Activated naive CD8-positive, alpha-beta T cell treated with anti-CD3 and anti-CD28 coated beads for 36 hours (primary cell): ENCODE measurements at regions not wholly inside any gene's neighbourhood (a gene's known extent, or its start where the extent isn't known, plus 50 kb on each side); places are given as distances from the start of the nearest gene placed in this dataset.

Source experiments
- DNase-seq: peaks from one replicate; pipeline ENCODE4 v3.0.0; 2021
- H3K27ac Mint-ChIP-seq: one replicate; pipeline ENCODE4 v1.8.0; 2022; ENCODE audit warnings: mild to moderate bottlenecking, moderate library complexity, mixed read lengths
- H3K27me3 Mint-ChIP-seq: one replicate; pipeline ENCODE4 v1.8.0; 2022; ENCODE audit warnings: mild to moderate bottlenecking, mixed read lengths
- H3K36me3 Mint-ChIP-seq: one replicate; pipeline ENCODE4 v1.8.0; 2021; ENCODE audit warnings: mild to moderate bottlenecking, mixed read lengths
- H3K4me1 Mint-ChIP-seq: one replicate; pipeline ENCODE4 v1.8.0; 2021; ENCODE audit warnings: mixed read lengths
- H3K4me3 Mint-ChIP-seq: one replicate; pipeline ENCODE4 v1.8.0; 2022; ENCODE audit warnings: mild to moderate bottlenecking, moderate library complexity, mixed read lengths
- H3K9me3 Mint-ChIP-seq: one replicate; pipeline ENCODE4 v1.8.0; 2022; ENCODE audit warnings: mixed read lengths

DNA sequence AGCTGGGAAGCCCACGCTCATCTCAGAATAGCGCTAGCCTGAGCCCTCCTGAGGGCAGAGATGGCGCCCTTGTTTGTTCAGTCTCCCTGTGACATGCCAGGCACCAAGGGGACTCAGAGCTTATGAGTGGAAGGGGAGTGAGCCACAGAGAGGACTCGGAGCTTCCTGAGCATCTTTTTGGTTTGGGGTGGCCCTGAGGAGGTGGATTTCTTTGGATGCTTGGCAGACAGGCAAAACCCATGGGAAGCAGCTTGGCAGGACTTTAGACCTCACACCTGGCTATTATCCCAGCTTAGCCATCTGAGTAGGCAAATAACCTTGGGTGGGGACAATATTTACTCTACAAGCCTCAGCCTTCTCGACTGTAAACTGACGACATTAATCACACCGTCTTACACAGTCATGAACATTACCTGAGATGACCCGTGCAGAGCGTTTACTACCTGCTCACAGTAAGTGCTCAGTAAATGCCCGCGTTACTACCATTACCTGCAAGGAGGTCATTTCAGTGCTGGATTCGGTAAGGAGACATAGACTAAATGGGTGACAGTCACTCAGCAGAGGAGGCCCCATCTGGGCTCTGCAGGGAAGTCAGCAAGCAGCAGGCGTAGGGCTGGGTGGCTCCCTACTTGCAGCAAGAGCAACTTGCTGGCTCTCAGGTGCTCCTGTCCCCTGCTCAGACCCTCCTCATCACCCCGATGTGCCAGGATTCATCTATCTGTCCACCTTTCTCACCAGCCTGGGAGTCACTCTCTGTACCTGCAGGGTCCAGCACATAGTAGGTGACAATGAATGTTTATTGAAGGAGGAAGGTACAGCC, 54.9 kb downstream of the KLHDC7A start:
- Mint-ChIP-seq H3K36me3 (no peaks in the 10 kb centered on the region), H3K4me3 (no peak overlapping the region), H3K4me1 (no peaks in the 10 kb centered on the region), H3K27ac (no peak overlapping the region), H3K9me3 (no peaks in the 10 kb centered on the region), H3K27me3 (peaks cover 7% of the 10 kb centered on the region)
- DNase-seq = no peak

DNA sequence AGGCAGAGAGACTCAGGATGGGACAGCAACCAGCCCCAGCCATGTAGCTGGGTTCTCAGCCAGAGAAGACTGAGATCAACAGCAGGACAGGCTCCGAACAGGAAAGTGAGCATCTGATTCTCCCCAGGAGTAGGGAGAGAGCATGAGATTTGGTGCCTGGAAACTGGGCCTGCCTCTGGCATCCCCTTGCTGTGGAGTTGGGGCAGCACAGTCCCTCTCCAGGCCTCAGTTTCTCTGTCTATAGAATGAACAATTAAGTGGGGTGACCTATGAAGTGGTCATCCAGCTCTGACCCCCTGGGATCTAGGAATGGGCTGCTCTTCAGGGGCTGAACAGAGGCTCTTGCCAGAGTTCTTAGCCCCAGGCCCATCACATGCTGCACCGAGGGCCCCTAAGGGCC, 55.6 kb downstream of the KLHDC7A start:
- peaks cover 13% of the 10 kb centered on the region for H3K27me3 Mint-ChIP-seq
- H3K9me3 Mint-ChIP-seq = no peaks in the 10 kb centered on the region
- no peak for DNase-seq
- no peaks in the 10 kb centered on the region for H3K4me1 Mint-ChIP-seq
- H3K27ac Mint-ChIP-seq = no peak overlapping the region
- no peaks in the 10 kb centered on the region for H3K36me3 Mint-ChIP-seq
- no peak overlapping the region for H3K4me3 Mint-ChIP-seq

DNA sequence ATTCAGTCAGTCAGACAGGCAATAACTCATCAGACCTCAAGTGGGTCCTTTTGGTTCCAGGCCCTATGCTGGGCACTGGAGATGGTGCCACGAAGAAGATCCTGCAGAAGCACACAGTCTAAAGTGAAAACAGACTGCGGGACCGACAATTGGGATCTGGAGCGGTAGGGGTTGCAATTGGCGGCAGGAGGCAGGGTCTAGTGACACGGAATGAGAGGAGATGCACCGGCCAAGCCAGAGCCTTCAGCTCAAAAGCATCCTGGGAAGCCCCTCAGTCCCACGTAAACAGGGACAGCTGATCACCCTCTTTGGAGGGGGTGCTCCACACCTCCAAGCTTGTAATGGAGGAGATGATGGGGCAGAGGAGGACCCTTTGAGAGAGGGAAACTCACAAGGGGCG, 56.2 kb downstream of the KLHDC7A start:
- H3K4me1 Mint-ChIP-seq = no peaks in the 10 kb centered on the region
- no peak for DNase-seq
- H3K27ac Mint-ChIP-seq = no peak overlapping the region
- H3K9me3 Mint-ChIP-seq = no peaks in the 10 kb centered on the region
- H3K36me3 Mint-ChIP-seq = no peaks in the 10 kb centered on the region
- H3K27me3 Mint-ChIP-seq = peaks cover 18% of the 10 kb centered on the region
- H3K4me3 Mint-ChIP-seq = no peak overlapping the region

GRCh38 chr1:18537386-18538306, 56.9 kb downstream of the KLHDC7A start:
- H3K27ac Mint-ChIP-seq = no peak overlapping the region
- no peaks in the 10 kb centered on the region for H3K9me3 Mint-ChIP-seq
- H3K36me3 Mint-ChIP-seq = no peaks in the 10 kb centered on the region
- no peak overlapping the region for H3K4me3 Mint-ChIP-seq
- DNase-seq = no peak
- peaks cover 25% of the 10 kb centered on the region for H3K27me3 Mint-ChIP-seq
- no peaks in the 10 kb centered on the region for H3K4me1 Mint-ChIP-seq

GRCh38 chr1:18539171-18539570, 58.4 kb downstream of the KLHDC7A start:
- no peak overlapping the region for H3K27ac Mint-ChIP-seq
- H3K27me3 Mint-ChIP-seq = peaks cover 38% of the 10 kb centered on the region
- peaks cover 4% of the 10 kb centered on the region for H3K9me3 Mint-ChIP-seq
- no peak overlapping the region for H3K4me3 Mint-ChIP-seq
- no peaks in the 10 kb centered on the region for H3K36me3 Mint-ChIP-seq
- no peak for DNase-seq
- no peaks in the 10 kb centered on the region for H3K4me1 Mint-ChIP-seq

DNA sequence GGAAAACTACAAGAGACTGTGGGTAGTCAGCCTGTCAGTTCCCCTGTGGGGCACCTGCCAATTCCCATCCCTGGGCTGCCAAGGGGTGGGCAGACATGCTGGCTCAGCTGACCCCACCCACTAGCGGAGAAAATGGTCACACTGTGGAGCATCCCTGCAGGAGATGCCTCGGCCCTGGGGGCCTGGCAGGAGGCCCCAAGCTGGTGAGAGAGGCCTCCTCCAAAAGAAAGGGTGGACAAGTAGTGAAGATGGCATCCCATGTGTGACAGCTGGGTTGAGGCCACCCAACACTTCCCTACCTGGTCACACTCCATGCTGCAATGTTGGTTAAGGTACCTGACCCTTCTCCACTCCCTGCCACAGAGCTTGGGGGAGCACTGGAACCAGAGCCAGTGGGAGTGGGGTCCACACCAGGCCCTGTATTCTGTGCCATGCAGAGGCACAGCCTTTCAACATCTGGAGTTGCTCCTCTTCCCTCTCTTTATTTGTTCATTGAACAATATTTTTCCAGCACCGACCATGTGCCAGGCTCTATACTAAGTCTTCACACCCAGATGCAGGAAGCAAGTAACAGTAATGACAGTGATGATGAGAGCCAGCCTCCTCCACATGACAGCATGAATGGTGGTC, 59.5 kb downstream of the KLHDC7A start:
- Mint-ChIP-seq H3K4me3 (no peak overlapping the region), H3K4me1 (no peaks in the 10 kb centered on the region), H3K9me3 (peaks cover 4% of the 10 kb centered on the region), H3K27me3 (peaks cover 46% of the 10 kb centered on the region), H3K27ac (no peak overlapping the region), H3K36me3 (no peaks in the 10 kb centered on the region)
- no peak for DNase-seq

DNA sequence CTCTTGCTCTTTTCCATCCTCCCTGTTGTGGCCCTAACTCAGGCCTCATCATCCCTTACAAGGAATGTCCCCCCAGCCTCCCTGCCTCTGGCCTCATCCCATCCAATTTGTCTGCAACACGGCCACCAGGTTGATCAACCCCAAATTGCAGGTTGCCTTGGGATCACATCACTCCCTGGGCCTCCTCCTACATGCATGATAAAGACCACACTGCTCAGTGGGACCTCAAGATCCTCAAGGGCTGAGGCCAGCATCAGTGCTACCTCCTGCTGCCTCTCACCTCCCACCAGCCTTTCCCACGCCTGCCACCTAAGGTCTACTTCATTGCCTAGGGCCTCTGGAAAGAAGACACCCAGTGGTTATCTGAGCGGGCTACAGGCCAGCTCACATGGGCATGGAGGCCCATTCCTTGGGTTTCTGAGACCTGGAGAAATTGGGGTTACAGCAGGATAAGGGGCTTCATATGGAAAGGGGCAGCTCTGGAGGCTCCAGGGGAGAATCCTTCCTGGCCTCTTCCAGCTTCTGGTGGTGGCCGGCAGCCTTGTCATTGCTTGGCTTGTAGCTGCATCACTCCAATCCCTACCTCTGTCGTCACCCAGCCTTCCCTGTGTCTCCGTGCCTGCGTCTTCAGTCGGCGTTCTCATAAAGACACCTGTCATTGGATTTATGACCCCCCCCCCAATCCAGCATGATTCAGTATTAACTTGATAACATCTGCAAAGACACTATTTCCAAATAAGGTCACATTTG, 60.5 kb downstream of the KLHDC7A start:
- H3K9me3 Mint-ChIP-seq = peaks cover 4% of the 10 kb centered on the region
- H3K27me3 Mint-ChIP-seq = peaks cover 51% of the 10 kb centered on the region
- H3K4me3 Mint-ChIP-seq = no peak overlapping the region
- no peak overlapping the region for H3K27ac Mint-ChIP-seq
- H3K4me1 Mint-ChIP-seq = no peaks in the 10 kb centered on the region
- no peak for DNase-seq
- no peaks in the 10 kb centered on the region for H3K36me3 Mint-ChIP-seq

DNA sequence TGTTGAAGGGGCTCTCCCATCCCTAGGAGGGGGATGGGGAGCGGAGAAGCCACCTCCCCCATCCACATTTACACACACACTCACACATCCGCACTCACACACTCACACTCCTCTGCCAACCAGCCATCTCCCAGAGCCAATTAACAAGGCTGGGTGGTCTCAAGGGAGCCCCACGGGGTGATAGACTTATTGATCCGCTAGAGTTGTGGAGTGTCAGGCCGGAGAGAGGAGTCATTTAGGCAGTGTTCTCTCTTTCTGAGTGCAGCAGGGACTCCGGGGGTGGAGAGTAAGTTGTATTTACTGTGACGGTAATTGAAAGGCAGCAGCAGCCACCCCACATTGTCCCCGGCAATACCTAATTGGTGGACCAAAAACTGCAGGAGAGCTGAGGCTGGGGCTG, 61.6 kb downstream of the KLHDC7A start:
- H3K4me3 Mint-ChIP-seq = no peak overlapping the region
- peaks cover 4% of the 10 kb centered on the region for H3K9me3 Mint-ChIP-seq
- no peaks in the 10 kb centered on the region for H3K36me3 Mint-ChIP-seq
- DNase-seq = no peak
- no peaks in the 10 kb centered on the region for H3K4me1 Mint-ChIP-seq
- H3K27me3 Mint-ChIP-seq = peaks cover 52% of the 10 kb centered on the region
- H3K27ac Mint-ChIP-seq = no peak overlapping the region

DNA sequence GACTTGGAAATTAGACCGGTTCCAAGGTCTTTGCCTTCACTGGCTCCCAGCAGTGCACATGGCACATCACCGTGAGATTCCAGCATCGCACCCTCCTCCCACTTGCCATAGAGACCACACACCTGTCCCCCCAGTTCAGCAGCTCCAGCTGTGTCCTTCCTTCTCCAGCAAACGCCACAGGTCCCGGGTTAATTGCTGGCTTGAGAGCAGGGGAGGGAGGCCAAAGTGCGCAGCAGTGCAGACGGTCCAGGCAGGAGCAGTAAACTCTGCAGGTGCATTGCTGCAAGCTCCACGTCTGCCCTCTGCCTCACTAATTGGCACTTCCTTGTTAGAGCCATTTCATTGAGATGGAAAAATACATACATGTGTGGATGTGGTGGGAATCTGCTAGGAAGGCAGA, 65.3 kb downstream of the KLHDC7A start:
- Mint-ChIP-seq H3K4me1 (no peaks in the 10 kb centered on the region), H3K27ac (no peak overlapping the region), H3K4me3 (no peak overlapping the region), H3K27me3 (peaks cover 45% of the 10 kb centered on the region), H3K36me3 (no peaks in the 10 kb centered on the region), H3K9me3 (peaks cover 4% of the 10 kb centered on the region)
- DNase-seq = no peak

DNA sequence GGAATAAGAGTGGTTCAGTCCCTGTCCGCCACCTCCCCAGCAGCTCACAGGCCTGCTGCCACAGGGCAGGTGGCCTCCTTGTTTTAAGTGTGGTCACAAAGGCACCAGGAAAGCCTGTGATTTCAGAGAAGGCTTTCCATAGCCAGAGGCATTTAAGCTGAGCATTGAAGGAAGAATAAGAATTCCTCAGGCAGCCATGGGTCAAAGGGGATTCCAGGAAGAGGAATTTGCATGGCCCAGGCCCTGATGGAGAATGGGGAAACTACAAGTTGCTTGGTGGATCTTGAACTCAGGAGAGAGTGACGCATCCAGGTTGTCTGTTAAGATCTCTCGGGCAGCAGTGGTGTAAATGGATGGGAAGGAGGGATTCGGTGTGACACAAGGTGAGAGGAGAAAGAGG, 66.7 kb downstream of the KLHDC7A start:
- Mint-ChIP-seq H3K27me3 (peaks cover 33% of the 10 kb centered on the region), H3K4me3 (no peak overlapping the region), H3K27ac (no peak overlapping the region), H3K36me3 (no peaks in the 10 kb centered on the region), H3K4me1 (no peaks in the 10 kb centered on the region), H3K9me3 (peaks cover 4% of the 10 kb centered on the region)
- DNase-seq = no peak

DNA sequence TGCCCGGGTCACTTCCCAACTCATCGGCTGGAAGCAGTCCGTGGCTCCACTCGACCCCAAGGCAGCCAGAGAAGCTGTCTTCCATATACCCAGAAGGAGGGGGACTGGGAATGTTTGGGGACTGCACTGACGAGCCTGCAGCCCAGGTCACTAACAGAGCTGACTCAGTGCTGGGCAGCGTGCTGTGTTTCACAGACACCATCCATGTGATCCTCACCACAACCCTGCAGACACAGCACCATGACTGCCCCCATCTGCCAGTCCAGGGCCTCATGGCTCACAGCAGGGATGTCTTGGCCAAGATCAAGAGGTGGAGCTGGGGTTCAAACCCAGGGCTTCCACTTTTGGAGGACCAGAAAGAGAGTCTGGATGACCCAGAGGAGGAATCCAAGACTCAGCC, 67.9 kb downstream of the KLHDC7A start:
- Mint-ChIP-seq H3K4me3 (no peak overlapping the region), H3K27me3 (peaks cover 26% of the 10 kb centered on the region), H3K9me3 (no peaks in the 10 kb centered on the region), H3K4me1 (no peaks in the 10 kb centered on the region), H3K36me3 (no peaks in the 10 kb centered on the region), H3K27ac (no peak overlapping the region)
- no peak for DNase-seq

DNA sequence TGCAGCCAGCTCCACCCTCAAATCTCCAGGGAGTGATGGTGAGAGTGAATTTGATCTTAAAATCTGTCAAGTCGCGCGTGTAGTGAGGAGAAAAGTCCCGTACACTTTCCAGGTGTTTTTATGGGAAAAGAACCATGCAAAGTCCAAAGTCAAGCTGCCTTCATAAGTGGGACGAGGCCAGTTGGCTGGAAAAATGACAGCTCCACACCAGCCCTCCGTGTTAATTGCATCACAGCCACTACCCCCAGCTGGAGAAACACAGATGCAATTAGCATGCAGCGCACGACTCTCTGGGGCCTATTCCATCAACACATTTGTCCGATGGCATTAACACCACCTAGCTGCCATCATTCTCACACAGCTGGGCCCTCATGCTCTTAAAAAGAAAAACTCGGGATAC, 68.4 kb downstream of the KLHDC7A start:
- DNase-seq = no peak
- H3K27ac Mint-ChIP-seq = no peak overlapping the region
- H3K27me3 Mint-ChIP-seq = peaks cover 25% of the 10 kb centered on the region
- H3K4me1 Mint-ChIP-seq = no peaks in the 10 kb centered on the region
- no peaks in the 10 kb centered on the region for H3K9me3 Mint-ChIP-seq
- H3K4me3 Mint-ChIP-seq = no peak overlapping the region
- H3K36me3 Mint-ChIP-seq = no peaks in the 10 kb centered on the region

DNA sequence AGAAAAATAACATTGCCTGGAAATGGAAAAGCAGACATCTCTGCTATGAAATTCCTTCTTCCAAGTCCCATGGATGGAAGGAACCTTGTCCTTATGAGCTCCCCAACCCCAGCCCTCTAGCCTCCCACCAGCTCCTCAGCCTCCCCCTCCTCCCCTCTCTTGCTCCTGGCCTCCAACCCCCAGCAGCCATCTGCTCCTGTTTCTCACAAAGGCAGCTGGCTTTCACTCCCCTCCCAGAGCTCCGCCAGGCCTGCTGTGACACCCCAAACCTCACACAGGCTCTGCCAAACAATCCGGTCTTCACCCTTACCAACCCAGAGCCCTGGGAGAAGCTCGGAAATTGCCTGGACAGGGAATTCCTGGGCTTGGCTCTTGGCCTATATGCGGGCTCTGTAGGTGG, 69.2 kb downstream of the KLHDC7A start:
- peaks cover 25% of the 10 kb centered on the region for H3K27me3 Mint-ChIP-seq
- DNase-seq = no peak

DNA sequence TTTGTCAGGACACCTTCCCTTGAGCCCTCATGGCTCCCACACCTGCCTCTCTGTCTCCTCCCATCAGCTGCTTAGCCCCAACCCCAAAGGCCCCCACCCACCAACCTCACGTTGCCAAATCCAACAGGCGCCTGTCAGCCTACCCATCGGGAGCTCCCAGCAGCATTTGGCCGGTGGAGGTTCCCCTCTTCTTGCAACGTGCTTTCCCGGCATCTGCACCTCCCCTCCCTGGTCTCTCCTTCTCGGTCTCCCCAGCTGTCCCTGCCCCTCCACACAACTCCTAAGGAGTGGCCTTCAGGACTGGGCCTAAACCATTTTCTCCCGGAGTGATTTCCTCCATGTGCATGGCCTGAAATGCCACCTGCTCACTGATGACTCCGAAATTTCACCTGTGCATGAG, 71.9 kb downstream of the KLHDC7A start:
- Mint-ChIP-seq H3K9me3 (no peaks in the 10 kb centered on the region), H3K36me3 (no peaks in the 10 kb centered on the region), H3K27ac (no peak overlapping the region), H3K4me3 (no peak overlapping the region), H3K27me3 (peaks cover 35% of the 10 kb centered on the region), H3K4me1 (peaks cover 3% of the 10 kb centered on the region)
- DNase-seq = no peak

More for the DNA sequence above, 69.2 kb downstream of the KLHDC7A start:
- Mint-ChIP-seq H3K4me3 (no peak overlapping the region), H3K9me3 (no peaks in the 10 kb centered on the region), H3K27ac (no peak overlapping the region), H3K36me3 (no peaks in the 10 kb centered on the region), H3K4me1 (no peaks in the 10 kb centered on the region)

- no peak for DNase-seq
- H3K9me3 Mint-ChIP-seq = no peaks in the 10 kb centered on the region
- no peak overlapping the region for H3K27ac Mint-ChIP-seq
- H3K4me1 Mint-ChIP-seq = peaks cover 11% of the 10 kb centered on the region
- H3K36me3 Mint-ChIP-seq = no peaks in the 10 kb centered on the region
- peaks cover 40% of the 10 kb centered on the region for H3K27me3 Mint-ChIP-seq
- H3K4me3 Mint-ChIP-seq = no peak overlapping the region
Observed at GRCh38 chr1:18553388-18553787, 72.7 kb downstream of the KLHDC7A start.
